Colonic mucosa (tissue), 4 donors: ENCODE measurements at regions not wholly inside any gene's neighbourhood (a gene's known extent, or its start where the extent isn't known, plus 50 kb on each side); places are given as distances from the start of the nearest gene placed in this dataset.

Experiments used
- DNase-seq: peaks from one replicate; pipeline ENCODE4 v3.0.0-alpha.2; 2020
- H3K27ac ChIP-seq: fragments of 200-600 bp; one replicate; pipeline ENCODE4 v1.8.0; 2021
- H3K27me3 ChIP-seq: fragments of 200-600 bp; one replicate; pipeline ENCODE4 v1.8.0; 2021
- H3K36me3 ChIP-seq: fragments of 200-600 bp; one replicate; pipeline ENCODE4 v1.8.0; 2021
- H3K4me1 ChIP-seq: fragments of 200-600 bp; one replicate; pipeline ENCODE4 v1.8.0; 2021; ENCODE audit warnings: mild to moderate bottlenecking
- H3K4me3 ChIP-seq: fragments of 200-600 bp; one replicate; pipeline ENCODE4 v1.8.0; 2021
- H3K9ac ChIP-seq, 2 donors: one replicate each; pipeline ENCODE4 v1.7.0; 2013; ENCODE audit warnings: control low read depth in 2 of 2, low read depth in 2 of 2, low read length in 2 of 2
- H3K9me3 ChIP-seq: fragments of 200-600 bp; one replicate; pipeline ENCODE4 v1.8.0; 2021
- CTCF ChIP-seq: fragments of 200-600 bp; IDR thresholded peaks from one replicate; pipeline ENCODE4 v1.8.0; 2022; ENCODE audit warnings: antibody characterized with exemption, mild to moderate bottlenecking
- intact Hi-C: fragments of 100-400 bp; cut with DNase I; formaldehyde crosslinking; loops from one replicate; pipeline ENCODE4 v1.14.1; 2022
- donor health status: healthy.
- donor health status: DM: no; HTN: no; CAD: no.
- donor health status: DM: no; HTN: no; CAD: no.

DNA sequence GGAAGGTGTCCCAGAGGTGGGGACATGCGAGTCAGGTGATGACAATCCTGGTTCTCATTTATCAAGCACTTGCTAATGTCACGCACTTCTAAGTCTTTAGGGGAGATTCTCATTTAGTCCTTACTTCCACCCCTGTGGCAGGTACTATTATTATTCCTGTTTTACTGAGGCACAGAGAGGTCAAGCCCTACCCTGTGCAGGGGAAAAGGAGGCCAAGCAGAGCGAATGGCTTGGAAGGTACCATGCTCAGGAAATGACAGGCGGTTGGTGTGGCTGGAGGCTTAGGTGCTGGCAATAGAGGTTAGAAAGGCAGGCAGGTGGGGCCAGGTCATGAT, 268.9 kb downstream of the UACA start:
- Histone ChIP-seq H3K4me3 (no peak overlapping the region), H3K36me3 (no peaks in the 10 kb centered on the region), H3K27me3 (no peaks in the 10 kb centered on the region), H3K4me1 (no peaks in the 10 kb centered on the region), H3K9ac (no peak overlapping the region), H3K9me3 (no peaks in the 10 kb centered on the region), H3K27ac (no peak overlapping the region)
- DNase-seq, result no peak
- intact Hi-C loops, result no loop called here
- no peak for TF ChIP-seq CTCF

GRCh38 chr15:70493787-70494516, 269.4 kb downstream of the UACA start:
- H3K36me3 ChIP-seq, result no peaks in the 10 kb centered on the region
- no peak for TF ChIP-seq CTCF
- no peaks in the 10 kb centered on the region for H3K4me1 ChIP-seq
- DNase-seq, result no peak
- intact Hi-C loops, result no loop called here
- H3K9ac ChIP-seq, result no peak overlapping the region
- no peaks in the 10 kb centered on the region for H3K9me3 ChIP-seq
- no peak overlapping the region for H3K27ac ChIP-seq
- H3K4me3 ChIP-seq, result no peak overlapping the region
- H3K27me3 ChIP-seq, result no peaks in the 10 kb centered on the region

DNA sequence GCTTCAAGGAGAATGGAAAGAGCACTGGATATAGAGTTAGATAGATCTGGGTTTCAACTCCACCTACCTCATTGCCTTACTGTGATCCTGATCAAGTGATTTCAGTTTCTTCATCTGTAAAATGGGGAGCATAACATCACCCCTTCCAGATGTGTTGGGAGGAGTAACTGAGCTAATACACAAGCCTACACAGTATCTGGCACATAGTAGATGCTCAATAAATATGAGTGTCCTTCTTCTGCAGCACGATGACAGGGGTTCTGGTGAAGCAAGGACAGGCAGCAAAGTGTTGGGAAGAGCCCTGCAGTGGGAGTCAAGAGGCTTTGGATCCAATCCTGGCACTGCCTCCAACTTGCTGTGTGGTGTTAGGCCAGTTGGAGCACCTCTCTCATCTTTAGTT, 270.0 kb downstream of the UACA start:
- no peak for DNase-seq
- H3K27ac ChIP-seq, result no peak overlapping the region
- no peaks in the 10 kb centered on the region for H3K27me3 ChIP-seq
- intact Hi-C loops, result no loop called here
- no peak for TF ChIP-seq CTCF
- no peak overlapping the region for H3K9ac ChIP-seq
- H3K4me1 ChIP-seq, result no peaks in the 10 kb centered on the region
- H3K36me3 ChIP-seq, result no peaks in the 10 kb centered on the region
- H3K9me3 ChIP-seq, result no peaks in the 10 kb centered on the region
- no peak overlapping the region for H3K4me3 ChIP-seq

GRCh38 chr15:70492240-70493177, 270.8 kb downstream of the UACA start:
- Histone ChIP-seq H3K9me3 (no peaks in the 10 kb centered on the region), H3K4me3 (no peak overlapping the region), H3K4me1 (no peaks in the 10 kb centered on the region), H3K36me3 (no peaks in the 10 kb centered on the region), H3K27me3 (no peaks in the 10 kb centered on the region), H3K27ac (no peak overlapping the region), H3K9ac (no peak overlapping the region)
- TF ChIP-seq CTCF, result no peak
- peak; percentile 57 for DNase-seq
- intact Hi-C loops, result no loop called here

GRCh38 chr15:70491641-70492040, 271.7 kb downstream of the UACA start:
- intact Hi-C loops, result no loop called here
- no peak overlapping the region for H3K4me3 ChIP-seq
- no peak overlapping the region for H3K27ac ChIP-seq
- H3K27me3 ChIP-seq, result no peaks in the 10 kb centered on the region
- H3K9ac ChIP-seq, result no peak overlapping the region
- no peak for TF ChIP-seq CTCF
- H3K4me1 ChIP-seq, result no peaks in the 10 kb centered on the region
- H3K9me3 ChIP-seq, result no peaks in the 10 kb centered on the region
- DNase-seq, result no peak
- no peaks in the 10 kb centered on the region for H3K36me3 ChIP-seq
